ENCODE measurements at regions not wholly inside any gene's neighbourhood (a gene's known extent, or its start where the extent isn't known, plus 50 kb on each side); places are given as distances from the start of the nearest gene placed in this dataset.

- Histone ChIP-seq H3K4me1 (ENCODE audit: insufficient read depth, low read length) (no peaks in the 10 kb centered on the region), H3K36me3 (ENCODE audit: insufficient read depth, low read length) (no peaks in the 10 kb centered on the region), H3K9ac (ENCODE audit: low read depth, low read length) (no peak overlapping the region), H3K27me3 (ENCODE audit: insufficient read depth, low read length) (no peaks in the 10 kb centered on the region), H3K27ac (ENCODE audit: low read depth, low read length) (no peak overlapping the region), H3K9me3 (ENCODE audit: insufficient read depth, low read depth, low read length) (no peaks in the 10 kb centered on the region), H3K4me3 (ENCODE audit: low read length) (no peak overlapping the region)
- 90% methylated on average over 4 of the region's 5 CpGs for WGBS
Observed at GRCh38 chr14:78073028-78073427, 97.1 kb upstream of the NRXN3 start.

- Histone ChIP-seq H3K9me3 (ENCODE audit: insufficient read depth, low read depth, low read length) (no peaks in the 10 kb centered on the region), H3K4me3 (ENCODE audit: low read length) (no peak overlapping the region), H3K27me3 (ENCODE audit: insufficient read depth, low read length) (no peaks in the 10 kb centered on the region), H3K27ac (ENCODE audit: low read depth, low read length) (no peak overlapping the region), H3K9ac (ENCODE audit: low read depth, low read length) (no peak overlapping the region), H3K36me3 (ENCODE audit: insufficient read depth, low read length) (no peaks in the 10 kb centered on the region), H3K4me1 (ENCODE audit: insufficient read depth, low read length) (no peaks in the 10 kb centered on the region)
- WGBS = 83% methylated on average over 5 of the region's 5 CpGs
Observed at GRCh38 chr14:78074561-78074960, 95.6 kb upstream of the NRXN3 start.

- H3K9ac ChIP-seq (ENCODE audit: low read depth, low read length) = no peak overlapping the region
- WGBS = 92% methylated on average over 4 of the region's 4 CpGs
- no peak overlapping the region for H3K4me3 ChIP-seq (ENCODE audit: low read length)
- H3K27me3 ChIP-seq (ENCODE audit: insufficient read depth, low read length) = no peaks in the 10 kb centered on the region
- no peak overlapping the region for H3K27ac ChIP-seq (ENCODE audit: low read depth, low read length)
- no peaks in the 10 kb centered on the region for H3K9me3 ChIP-seq (ENCODE audit: insufficient read depth, low read depth, low read length)
- H3K36me3 ChIP-seq (ENCODE audit: insufficient read depth, low read length) = no peaks in the 10 kb centered on the region
- no peaks in the 10 kb centered on the region for H3K4me1 ChIP-seq (ENCODE audit: insufficient read depth, low read length)
Observed at GRCh38 chr14:78075033-78075432, 95.1 kb upstream of the NRXN3 start.

GRCh38 chr14:78075555-78076277, 94.5 kb upstream of the NRXN3 start:
- H3K27ac ChIP-seq (ENCODE audit: low read depth, low read length) = no peak overlapping the region
- H3K9ac ChIP-seq (ENCODE audit: low read depth, low read length) = no peak overlapping the region
- 92% methylated on average over 8 of the region's 9 CpGs for WGBS

GRCh38 chr14:78081245-78081644, 88.9 kb upstream of the NRXN3 start:
- Histone ChIP-seq H3K27me3 (ENCODE audit: insufficient read depth, low read length) (no peaks in the 10 kb centered on the region), H3K4me3 (ENCODE audit: low read length) (no peak overlapping the region), H3K4me1 (ENCODE audit: insufficient read depth, low read length) (no peaks in the 10 kb centered on the region), H3K9ac (ENCODE audit: low read depth, low read length) (no peak overlapping the region), H3K36me3 (ENCODE audit: insufficient read depth, low read length) (no peaks in the 10 kb centered on the region), H3K9me3 (ENCODE audit: insufficient read depth, low read depth, low read length) (no peaks in the 10 kb centered on the region), H3K27ac (ENCODE audit: low read depth, low read length) (no peak overlapping the region)
- WGBS = 28% methylated on average over 1 of the region's 1 CpG

More at GRCh38 chr14:78075555-78076277, 94.5 kb upstream of the NRXN3 start:
- H3K9me3 ChIP-seq (ENCODE audit: insufficient read depth, low read depth, low read length) = no peaks in the 10 kb centered on the region
- no peaks in the 10 kb centered on the region for H3K36me3 ChIP-seq (ENCODE audit: insufficient read depth, low read length)
- no peaks in the 10 kb centered on the region for H3K27me3 ChIP-seq (ENCODE audit: insufficient read depth, low read length)
- no peak overlapping the region for H3K4me3 ChIP-seq (ENCODE audit: low read length)
- no peaks in the 10 kb centered on the region for H3K4me1 ChIP-seq (ENCODE audit: insufficient read depth, low read length)

GRCh38 chr14:78083837-78084236, 86.3 kb upstream of the NRXN3 start:
- no peaks in the 10 kb centered on the region for H3K36me3 ChIP-seq (ENCODE audit: insufficient read depth, low read length)
- H3K27ac ChIP-seq (ENCODE audit: low read depth, low read length) = no peak overlapping the region
- no peaks in the 10 kb centered on the region for H3K4me1 ChIP-seq (ENCODE audit: insufficient read depth, low read length)
- H3K27me3 ChIP-seq (ENCODE audit: insufficient read depth, low read length) = no peaks in the 10 kb centered on the region
- no peak overlapping the region for H3K4me3 ChIP-seq (ENCODE audit: low read length)
- no peaks in the 10 kb centered on the region for H3K9me3 ChIP-seq (ENCODE audit: insufficient read depth, low read depth, low read length)
- no peak overlapping the region for H3K9ac ChIP-seq (ENCODE audit: low read depth, low read length)

GRCh38 chr14:78086342-78086741, 83.8 kb upstream of the NRXN3 start:
- no peaks in the 10 kb centered on the region for H3K27me3 ChIP-seq (ENCODE audit: insufficient read depth, low read length)
- H3K9me3 ChIP-seq (ENCODE audit: insufficient read depth, low read depth, low read length) = no peaks in the 10 kb centered on the region
- no peak overlapping the region for H3K27ac ChIP-seq (ENCODE audit: low read depth, low read length)
- H3K4me1 ChIP-seq (ENCODE audit: insufficient read depth, low read length) = no peaks in the 10 kb centered on the region
- no peaks in the 10 kb centered on the region for H3K36me3 ChIP-seq (ENCODE audit: insufficient read depth, low read length)
- H3K4me3 ChIP-seq (ENCODE audit: low read length) = no peak overlapping the region
- H3K9ac ChIP-seq (ENCODE audit: low read depth, low read length) = no peak overlapping the region
- WGBS = 76% methylated on average over 4 of the region's 4 CpGs

GRCh38 chr14:78088916-78089315, 81.3 kb upstream of the NRXN3 start:
- Histone ChIP-seq H3K4me3 (ENCODE audit: low read length) (no peak overlapping the region), H3K4me1 (ENCODE audit: insufficient read depth, low read length) (no peaks in the 10 kb centered on the region), H3K9me3 (ENCODE audit: insufficient read depth, low read depth, low read length) (no peaks in the 10 kb centered on the region), H3K27me3 (ENCODE audit: insufficient read depth, low read length) (no peaks in the 10 kb centered on the region), H3K27ac (ENCODE audit: low read depth, low read length) (no peak overlapping the region), H3K9ac (ENCODE audit: low read depth, low read length) (no peak overlapping the region), H3K36me3 (ENCODE audit: insufficient read depth, low read length) (no peaks in the 10 kb centered on the region)
- 75% methylated on average over 2 of the region's 3 CpGs for whole genome bisulfite sequencing

- H3K36me3 ChIP-seq (ENCODE audit: insufficient read depth, low read length) = no peaks in the 10 kb centered on the region
- H3K4me3 ChIP-seq (ENCODE audit: low read length) = no peak overlapping the region
- H3K27ac ChIP-seq (ENCODE audit: low read depth, low read length) = no peak overlapping the region
- no peaks in the 10 kb centered on the region for H3K4me1 ChIP-seq (ENCODE audit: insufficient read depth, low read length)
- H3K9ac ChIP-seq (ENCODE audit: low read depth, low read length) = no peak overlapping the region
- no peaks in the 10 kb centered on the region for H3K27me3 ChIP-seq (ENCODE audit: insufficient read depth, low read length)
- 91% methylated on average over 8 of the region's 8 CpGs for WGBS
- no peaks in the 10 kb centered on the region for H3K9me3 ChIP-seq (ENCODE audit: insufficient read depth, low read depth, low read length)
Observed at GRCh38 chr14:78090864-78091263, 79.3 kb upstream of the NRXN3 start.

GRCh38 chr14:78091361-78091760, 78.8 kb upstream of the NRXN3 start:
- no peak overlapping the region for H3K27ac ChIP-seq (ENCODE audit: low read depth, low read length)
- 95% methylated on average over 5 of the region's 5 CpGs for WGBS
- no peaks in the 10 kb centered on the region for H3K27me3 ChIP-seq (ENCODE audit: insufficient read depth, low read length)
- H3K9me3 ChIP-seq (ENCODE audit: insufficient read depth, low read depth, low read length) = peaks cover 5% of the 10 kb centered on the region; the same call in 1 of the 2 replicates
- no peak overlapping the region for H3K4me3 ChIP-seq (ENCODE audit: low read length)
- no peak overlapping the region for H3K9ac ChIP-seq (ENCODE audit: low read depth, low read length)
- H3K36me3 ChIP-seq (ENCODE audit: insufficient read depth, low read length) = no peaks in the 10 kb centered on the region
- H3K4me1 ChIP-seq (ENCODE audit: insufficient read depth, low read length) = no peaks in the 10 kb centered on the region

GRCh38 chr14:78092040-78092439, 78.1 kb upstream of the NRXN3 start:
- Histone ChIP-seq H3K27ac (ENCODE audit: low read depth, low read length) (no peak overlapping the region), H3K36me3 (ENCODE audit: insufficient read depth, low read length) (no peaks in the 10 kb centered on the region), H3K9me3 (ENCODE audit: insufficient read depth, low read depth, low read length) (peaks cover 12% of the 10 kb centered on the region; the same call in 1 of the 2 replicates), H3K27me3 (ENCODE audit: insufficient read depth, low read length) (no peaks in the 10 kb centered on the region), H3K9ac (ENCODE audit: low read depth, low read length) (no peak overlapping the region), H3K4me1 (ENCODE audit: insufficient read depth, low read length) (no peaks in the 10 kb centered on the region), H3K4me3 (ENCODE audit: low read length) (no peak overlapping the region)
- WGBS = 93% methylated on average over 7 of the region's 7 CpGs

- H3K27ac ChIP-seq (ENCODE audit: low read depth, low read length) = no peak overlapping the region
- WGBS = 92% methylated on average over 3 of the region's 3 CpGs
Observed at GRCh38 chr14:78103271-78103670, 66.9 kb upstream of the NRXN3 start.

More at GRCh38 chr14:78103271-78103670, 66.9 kb upstream of the NRXN3 start:
- no peaks in the 10 kb centered on the region for H3K4me1 ChIP-seq (ENCODE audit: insufficient read depth, low read length)
- H3K36me3 ChIP-seq (ENCODE audit: insufficient read depth, low read length) = no peaks in the 10 kb centered on the region
- no peaks in the 10 kb centered on the region for H3K27me3 ChIP-seq (ENCODE audit: insufficient read depth, low read length)
- no peak overlapping the region for H3K9ac ChIP-seq (ENCODE audit: low read depth, low read length)
- no peak overlapping the region for H3K4me3 ChIP-seq (ENCODE audit: low read length)
- H3K9me3 ChIP-seq (ENCODE audit: insufficient read depth, low read depth, low read length) = no peaks in the 10 kb centered on the region
